Endodermal cell (in vitro differentiated cells): ENCODE measurements at regions not wholly inside any gene's neighbourhood (a gene's known extent, or its start where the extent isn't known, plus 50 kb on each side); places are given as distances from the start of the nearest gene placed in this dataset.
"Not testable (repeated sequence)": the region's sequence is repeated elsewhere in the genome, so short reads cannot be mapped to it uniquely, and the experiment has no call there.

Experiments
- DNase-seq: peaks from one replicate; pipeline ENCODE4 v3.0.0-alpha.2; 2017
- H3K27ac ChIP-seq: 2 replicates; pipeline ENCODE4 v1.5.1; 2013; ENCODE audit warnings: mild to moderate bottlenecking, low read depth, low read length, moderate library complexity
- H3K27me3 ChIP-seq: 2 replicates; pipeline ENCODE4 v1.6.1; 2013; ENCODE audit warnings: mild to moderate bottlenecking, low read length, moderate library complexity; ENCODE audit not compliant: insufficient read depth, control insufficient read depth, poor library complexity, severe bottlenecking
- H3K36me3 ChIP-seq: 2 replicates; pipeline ENCODE4 v1.7.0; 2013; ENCODE audit warnings: mild to moderate bottlenecking, low read length, moderate library complexity; ENCODE audit not compliant: control insufficient read depth, insufficient read depth
- H3K4me1 ChIP-seq: one replicate; pipeline ENCODE4 v1.7.0; 2013; ENCODE audit warnings: low read length; ENCODE audit not compliant: control insufficient read depth, insufficient read depth
- H3K4me3 ChIP-seq: 2 replicates; pipeline ENCODE4 v1.5.1; 2013; ENCODE audit warnings: mild to moderate bottlenecking, low read length, moderate library complexity
- H3K9ac ChIP-seq: 2 replicates; pipeline ENCODE4 v1.6.1; 2013; ENCODE audit warnings: mild to moderate bottlenecking, low read length, moderate library complexity; ENCODE audit not compliant: poor library complexity, severe bottlenecking; ENCODE audit errors: extremely low read depth
- H3K9me3 ChIP-seq: 2 replicates; pipeline ENCODE4 v1.6.1; 2013; ENCODE audit warnings: mild to moderate bottlenecking, low read length, moderate library complexity; ENCODE audit not compliant: control insufficient read depth
- H3K27ac Mint-ChIP-seq: 2 replicates; pipeline ENCODE4 v1.8.0; 2020; ENCODE audit warnings: mixed read lengths
- H3K27me3 Mint-ChIP-seq: 2 replicates; pipeline ENCODE4 v1.8.0; 2021; ENCODE audit warnings: mild to moderate bottlenecking, mixed read lengths; ENCODE audit not compliant: insufficient read depth
- H3K36me3 Mint-ChIP-seq: 2 replicates; pipeline ENCODE4 v1.8.0; 2020; ENCODE audit warnings: low read depth, mixed read lengths
- H3K4me1 Mint-ChIP-seq: 2 replicates; pipeline ENCODE4 v1.8.0; 2020; ENCODE audit warnings: mixed read lengths
- H3K4me3 Mint-ChIP-seq: 2 replicates; pipeline ENCODE4 v1.8.0; 2020; ENCODE audit warnings: mild to moderate bottlenecking, moderate library complexity, mixed read lengths
- H3K9me3 Mint-ChIP-seq: 2 replicates; pipeline ENCODE4 v1.8.0; 2020; ENCODE audit warnings: mild to moderate bottlenecking, mixed read lengths
- WGBS, 2 experiments: methylation state at CpG; one replicate each; pipeline versions ENCODE4 v1.1.5 to v1.1.7; 2013; ENCODE audit warnings: missing lambda C conversion rate in 2 of 2, mixed read lengths in 1 of 2; ENCODE audit not compliant: insufficient coverage in 1 of 2, insufficient read length in 1 of 2; 5-methylcytosine and 5-hydroxymethylcytosine counted together
- TF ChIP-seq, protein P1 (sequence below): fragments of 200-600 bp; sonication (generic); conservative IDR thresholded peaks from 2 replicates; pipeline ENCODE4 v1.5.0; 2021; ENCODE audit warnings: antibody characterized with exemption, mild to moderate bottlenecking

DNA sequence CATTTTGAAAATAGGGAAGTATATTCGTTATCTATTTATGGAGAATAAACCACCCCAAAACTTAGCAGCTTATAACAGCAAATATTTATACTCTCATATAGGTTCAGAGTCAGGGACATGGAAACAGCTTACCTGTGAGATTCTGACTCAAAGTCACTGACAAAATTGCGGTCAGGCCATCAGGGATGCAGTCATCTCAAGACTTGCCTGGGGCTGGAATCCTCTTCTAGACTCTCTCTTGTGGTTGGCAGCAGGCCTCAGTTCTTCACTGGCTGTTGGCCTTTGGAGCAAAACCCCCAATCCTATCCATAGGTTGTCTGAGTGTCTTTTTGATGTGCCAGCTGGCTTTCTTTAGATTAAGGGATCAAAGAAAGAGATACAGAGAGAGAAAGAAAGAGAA is 275.6 kb downstream of the SEC61B start:
- no peaks in the 10 kb centered on the region for H3K36me3 ChIP-seq
- H3K27me3 Mint-ChIP-seq = no peaks in the 10 kb centered on the region
- no peaks in the 10 kb centered on the region for H3K27me3 ChIP-seq
- peaks cover 15% of the 10 kb centered on the region for H3K9me3 Mint-ChIP-seq
- DNase-seq = no peak
- H3K4me1 ChIP-seq = no peaks in the 10 kb centered on the region
- no peaks in the 10 kb centered on the region for H3K4me1 Mint-ChIP-seq
- TF ChIP-seq, protein P1, sequence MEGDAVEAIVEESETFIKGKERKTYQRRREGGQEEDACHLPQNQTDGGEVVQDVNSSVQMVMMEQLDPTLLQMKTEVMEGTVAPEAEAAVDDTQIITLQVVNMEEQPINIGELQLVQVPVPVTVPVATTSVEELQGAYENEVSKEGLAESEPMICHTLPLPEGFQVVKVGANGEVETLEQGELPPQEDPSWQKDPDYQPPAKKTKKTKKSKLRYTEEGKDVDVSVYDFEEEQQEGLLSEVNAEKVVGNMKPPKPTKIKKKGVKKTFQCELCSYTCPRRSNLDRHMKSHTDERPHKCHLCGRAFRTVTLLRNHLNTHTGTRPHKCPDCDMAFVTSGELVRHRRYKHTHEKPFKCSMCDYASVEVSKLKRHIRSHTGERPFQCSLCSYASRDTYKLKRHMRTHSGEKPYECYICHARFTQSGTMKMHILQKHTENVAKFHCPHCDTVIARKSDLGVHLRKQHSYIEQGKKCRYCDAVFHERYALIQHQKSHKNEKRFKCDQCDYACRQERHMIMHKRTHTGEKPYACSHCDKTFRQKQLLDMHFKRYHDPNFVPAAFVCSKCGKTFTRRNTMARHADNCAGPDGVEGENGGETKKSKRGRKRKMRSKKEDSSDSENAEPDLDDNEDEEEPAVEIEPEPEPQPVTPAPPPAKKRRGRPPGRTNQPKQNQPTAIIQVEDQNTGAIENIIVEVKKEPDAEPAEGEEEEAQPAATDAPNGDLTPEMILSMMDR = no peak
- peaks cover 5% of the 10 kb centered on the region for H3K36me3 Mint-ChIP-seq
- WGBS, 2 experiments = 99 to 100% methylated on average over 1 to 2 of the region's 2 CpGs
- H3K4me3 Mint-ChIP-seq = no peak overlapping the region
- H3K27ac Mint-ChIP-seq = no peak overlapping the region
- no peak overlapping the region for H3K9ac ChIP-seq
- peaks cover 16% of the 10 kb centered on the region for H3K9me3 ChIP-seq
- H3K4me3 ChIP-seq = peak overlapping the region; percentile 40
- no peak overlapping the region for H3K27ac ChIP-seq

DNA sequence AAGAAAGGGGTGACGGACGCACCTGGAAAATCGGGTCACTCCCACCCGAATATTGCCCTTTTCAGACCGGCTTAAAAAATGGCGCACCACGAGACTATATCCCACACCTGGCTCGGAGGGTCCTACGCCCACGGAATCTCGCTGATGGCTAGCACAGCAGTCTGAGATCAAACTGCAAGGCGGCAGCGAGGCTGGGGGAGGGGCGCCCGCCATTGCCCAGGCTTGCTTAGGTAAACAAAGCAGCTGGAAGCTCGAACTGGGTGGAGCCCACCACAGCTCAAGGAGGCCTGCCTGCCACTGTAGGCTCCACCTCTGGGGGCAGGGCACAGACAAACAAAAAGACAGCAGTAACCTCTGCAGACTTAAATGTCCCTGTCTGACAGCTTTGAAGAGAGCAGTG is 276.9 kb downstream of the SEC61B start:
- H3K4me3 Mint-ChIP-seq = peak overlapping the region; percentile 41
- not testable (repeated sequence) for H3K36me3 Mint-ChIP-seq, H3K27me3 Mint-ChIP-seq, H3K36me3 ChIP-seq, H3K27ac ChIP-seq, H3K4me1 ChIP-seq, H3K4me3 ChIP-seq, H3K4me1 Mint-ChIP-seq, H3K27me3 ChIP-seq, H3K27ac Mint-ChIP-seq, DNase-seq, H3K9ac ChIP-seq
- H3K9me3 ChIP-seq = peaks cover 16% of the 10 kb centered on the region
- H3K9me3 Mint-ChIP-seq = peaks cover 15% of the 10 kb centered on the region
- WGBS, 2 experiments = 38% methylated on average over 13 of the region's 16 CpGs; no CpG with 5 or more reads in 1 of the 2 experiments

DNA sequence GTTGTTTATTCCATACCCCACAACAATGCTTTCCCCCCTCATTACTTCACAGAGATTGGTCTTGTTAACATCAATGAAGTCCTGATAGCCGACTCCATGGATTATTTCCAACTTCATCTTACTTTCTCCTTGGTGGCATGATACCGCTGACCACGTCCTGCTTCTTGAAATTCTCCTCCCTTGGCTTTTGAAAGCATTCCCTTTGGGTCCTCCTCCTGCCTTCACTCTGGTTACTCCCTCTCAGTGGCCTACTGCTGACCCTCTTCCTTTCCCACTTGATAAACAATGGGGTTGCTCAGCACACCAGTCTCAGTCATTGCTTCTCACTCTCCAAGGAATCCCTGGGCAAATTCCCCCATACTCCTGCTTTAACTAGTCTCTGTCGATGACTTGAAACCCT is 283.9 kb downstream of the SEC61B start:
- H3K4me3 ChIP-seq = no peak overlapping the region
- Mint-ChIP-seq H3K27me3 (no peaks in the 10 kb centered on the region), H3K9me3 (no peaks in the 10 kb centered on the region), H3K36me3 (no peaks in the 10 kb centered on the region), H3K4me1 (peaks cover 40% of the 10 kb centered on the region), H3K4me3 (no peak overlapping the region), H3K27ac (no peak overlapping the region)
- no peaks in the 10 kb centered on the region for H3K27me3 ChIP-seq
- H3K9me3 ChIP-seq = no peaks in the 10 kb centered on the region
- DNase-seq = no peak
- no peak overlapping the region for H3K27ac ChIP-seq
- H3K4me1 ChIP-seq = peaks cover 7% of the 10 kb centered on the region
- H3K36me3 ChIP-seq = no peaks in the 10 kb centered on the region
- H3K9ac ChIP-seq = no peak overlapping the region
- TF ChIP-seq, protein P1 = no peak
- 94 to 97% methylated on average over 3 to 4 of the region's 4 CpGs for WGBS, 2 experiments

DNA sequence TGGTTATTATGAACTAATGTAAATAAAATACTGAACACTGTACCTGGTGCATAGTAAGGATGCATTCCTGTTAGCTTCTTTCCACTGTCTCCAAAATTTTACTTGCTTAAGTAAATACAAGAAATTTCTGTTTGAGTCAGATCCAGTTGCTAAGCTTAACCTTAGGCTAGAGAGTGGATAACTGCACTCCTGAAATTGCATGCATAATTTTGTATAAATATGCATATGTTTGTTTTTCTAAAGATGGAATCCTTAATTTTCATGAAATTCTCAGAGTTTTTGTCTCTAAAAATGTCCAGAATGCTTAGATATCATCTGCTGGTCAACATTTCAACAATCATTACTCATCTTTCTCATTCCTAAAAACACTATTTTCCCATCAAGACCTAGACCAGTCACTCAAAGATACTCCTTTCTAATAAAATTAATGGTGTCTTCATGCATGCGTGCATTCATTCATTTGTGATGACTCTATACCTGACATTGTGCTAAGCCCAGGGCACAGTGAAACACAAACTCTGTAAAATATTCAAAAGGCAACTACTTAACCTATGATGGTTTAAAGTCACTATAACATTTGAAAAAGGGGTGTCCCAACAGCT is 284.8 kb downstream of the SEC61B start:
- Mint-ChIP-seq H3K4me3 (no peak overlapping the region), H3K4me1 (peaks cover 40% of the 10 kb centered on the region), H3K27ac (no peak overlapping the region), H3K9me3 (no peaks in the 10 kb centered on the region), H3K36me3 (no peaks in the 10 kb centered on the region), H3K27me3 (no peaks in the 10 kb centered on the region)
- H3K27ac ChIP-seq = no peak overlapping the region
- DNase-seq = no peak
- WGBS, 2 experiments = 100% methylated on average over 1 of the region's 1 CpG
- H3K4me1 ChIP-seq = peaks cover 7% of the 10 kb centered on the region
- no peaks in the 10 kb centered on the region for H3K36me3 ChIP-seq
- H3K27me3 ChIP-seq = no peaks in the 10 kb centered on the region
- TF ChIP-seq, protein P1 = no peak
- H3K4me3 ChIP-seq = no peak overlapping the region
- no peak overlapping the region for H3K9ac ChIP-seq
- no peaks in the 10 kb centered on the region for H3K9me3 ChIP-seq
